LNCaP clone FGC (cell line): ENCODE measurements at regions not wholly inside any gene's neighbourhood (a gene's known extent, or its start where the extent isn't known, plus 50 kb on each side); places are given as distances from the start of the nearest gene placed in this dataset.
"Not testable (repeated sequence)": the region's sequence is repeated elsewhere in the genome, so short reads cannot be mapped to it uniquely, and the experiment has no call there.

Experiments used
- DNase-seq: peaks from one replicate; pipeline ENCODE4 v3.0.0-alpha.2; 2011; ENCODE audit warnings: low read depth
- H3K4me3 ChIP-seq: 2 replicates; pipeline ENCODE4 v1.5.1; 2011; ENCODE audit warnings: mild to moderate bottlenecking, low read depth, low read length, control low read depth
- CTCF ChIP-seq: IDR thresholded peaks from 2 replicates; pipeline ENCODE4 v1.5.1; 2012; ENCODE audit warnings: mild to moderate bottlenecking; ENCODE audit not compliant: control insufficient read depth, insufficient read depth; ENCODE audit errors: extremely low read depth

GRCh38 chr6:78771586-78771985 is 95.8 kb upstream of the IRAK1BP1 start:
- no peak for TF ChIP-seq CTCF
- no peak overlapping the region for H3K4me3 ChIP-seq
- no peak for DNase-seq

GRCh38 chr6:78781001-78781400 is 86.3 kb upstream of the IRAK1BP1 start:
- DNase-seq, result no peak

GRCh38 chr6:78783366-78783765 is 84.0 kb upstream of the IRAK1BP1 start:
- not testable (repeated sequence) for DNase-seq

More at GRCh38 chr6:78781001-78781400, 86.3 kb upstream of the IRAK1BP1 start:
- no peak overlapping the region for H3K4me3 ChIP-seq
- no peak for TF ChIP-seq CTCF

GRCh38 chr6:78797270-78797669 is 70.1 kb upstream of the IRAK1BP1 start:
- TF ChIP-seq CTCF, result no peak
- DNase-seq, result no peak

More at GRCh38 chr6:78783366-78783765, 84.0 kb upstream of the IRAK1BP1 start:
- not testable (repeated sequence) for H3K4me3 ChIP-seq

GRCh38 chr6:78799682-78800081 is 67.7 kb upstream of the IRAK1BP1 start:
- no peak for DNase-seq
- H3K4me3 ChIP-seq, result no peak overlapping the region
- no peak for TF ChIP-seq CTCF

More at GRCh38 chr6:78797270-78797669, 70.1 kb upstream of the IRAK1BP1 start:
- H3K4me3 ChIP-seq, result no peak overlapping the region

- not testable (repeated sequence) for H3K4me3 ChIP-seq, DNase-seq
These were observed 60.6 kb upstream of the IRAK1BP1 start for GRCh38 chr6:78806792-78807191.

- not testable (repeated sequence) for DNase-seq, H3K4me3 ChIP-seq
These were observed 59.5 kb upstream of the IRAK1BP1 start for GRCh38 chr6:78807655-78808355.

- no peak overlapping the region for H3K4me3 ChIP-seq
- no peak for TF ChIP-seq CTCF
- DNase-seq, result no peak
These were observed 58.9 kb upstream of the IRAK1BP1 start for GRCh38 chr6:78808356-78808891.
